ENCODE measurements at regions not wholly inside any gene's neighbourhood (a gene's known extent, or its start where the extent isn't known, plus 50 kb on each side); places are given as distances from the start of the nearest gene placed in this dataset.

DNA sequence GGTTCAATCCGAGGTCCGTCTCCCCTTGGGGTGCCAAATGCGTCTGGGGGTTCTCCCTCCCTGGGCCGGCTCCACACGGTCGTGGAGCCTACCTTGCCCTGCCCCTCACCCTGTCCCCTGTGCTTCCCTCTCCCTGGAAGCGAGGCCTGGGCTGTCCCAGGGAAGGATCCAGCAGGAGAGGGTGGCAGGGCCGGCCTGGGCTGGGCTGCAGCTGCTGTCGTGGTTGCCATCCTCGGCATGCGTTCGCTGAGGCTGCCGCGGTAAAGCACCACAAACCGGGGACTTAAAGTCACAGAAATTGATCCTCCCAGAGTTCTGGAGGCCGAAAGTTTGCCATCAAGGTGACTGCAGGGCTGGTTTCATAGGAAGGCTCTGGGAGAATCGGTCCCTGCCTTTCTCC lies 123.0 kb upstream of the TMPRSS2 start:
- H3K9me3 Mint-ChIP-seq, result no peaks in the 10 kb centered on the region
- intact Hi-C loops (cut with micrococcal nuclease), result no loop called here
- H3K36me3 Mint-ChIP-seq (ENCODE audit: low read depth), result no peaks in the 10 kb centered on the region

DNA sequence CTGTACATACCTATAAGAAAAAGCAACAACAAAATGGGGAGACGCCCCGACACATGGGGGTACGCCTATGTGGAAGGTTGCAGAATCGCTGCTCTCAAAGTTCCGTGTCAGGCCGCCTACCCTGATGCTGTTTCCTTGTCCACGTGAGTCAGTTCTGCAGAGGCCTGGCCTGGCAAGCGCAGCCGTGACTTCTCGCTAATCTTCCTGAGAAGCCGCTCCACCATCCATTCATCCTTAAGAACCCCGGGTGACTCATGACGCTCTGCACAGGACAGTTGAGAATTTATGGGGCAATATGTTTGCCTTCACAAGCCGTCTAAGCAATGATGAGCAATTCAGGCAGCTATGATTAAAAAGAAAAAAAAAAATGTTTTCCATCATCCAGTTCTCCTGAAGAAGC lies 122.3 kb upstream of the TMPRSS2 start:
- no peaks in the 10 kb centered on the region for H3K36me3 Mint-ChIP-seq (ENCODE audit: low read depth)
- H3K27ac Mint-ChIP-seq, result no peak overlapping the region
- peaks cover 1% of the 10 kb centered on the region for H3K27me3 Mint-ChIP-seq (ENCODE audit: low read depth)
- H3K4me3 Mint-ChIP-seq (ENCODE audit: low read depth), result no peak overlapping the region
- H3K9me3 Mint-ChIP-seq, result no peaks in the 10 kb centered on the region
- H3K4me1 Mint-ChIP-seq (ENCODE audit: low read depth), result no peaks in the 10 kb centered on the region
- DNase-seq (ENCODE audit: low spot score), result no peak
- intact Hi-C loops (cut with micrococcal nuclease), result no loop called here

More for the DNA sequence above, 123.0 kb upstream of the TMPRSS2 start:
- no peak overlapping the region for H3K27ac Mint-ChIP-seq
- H3K4me1 Mint-ChIP-seq (ENCODE audit: low read depth), result no peaks in the 10 kb centered on the region
- H3K4me3 Mint-ChIP-seq (ENCODE audit: low read depth), result no peak overlapping the region
- DNase-seq (ENCODE audit: low spot score), result no peak
- H3K27me3 Mint-ChIP-seq (ENCODE audit: low read depth), result peaks cover 2% of the 10 kb centered on the region

DNA sequence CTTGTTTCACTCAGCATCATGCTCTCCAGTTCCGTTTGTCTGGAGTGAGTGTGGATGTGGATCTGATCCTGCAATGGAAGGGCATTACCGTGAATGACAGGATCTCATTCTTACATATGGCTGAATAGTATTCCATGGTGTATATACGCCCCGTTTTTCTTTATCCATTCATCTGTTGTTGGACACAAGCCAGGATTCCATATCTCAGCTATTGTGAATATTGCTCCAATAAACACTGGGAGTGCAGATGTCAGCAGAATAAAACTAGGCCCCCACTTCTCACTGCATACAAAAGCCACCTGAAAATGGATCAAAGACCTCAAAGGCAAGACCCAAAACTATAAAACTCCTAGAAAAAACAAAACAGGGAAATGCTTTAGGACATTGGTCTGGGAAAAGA lies 120.3 kb upstream of the TMPRSS2 start:
- peaks cover 2% of the 10 kb centered on the region for H3K4me1 Mint-ChIP-seq (ENCODE audit: low read depth)
- H3K27ac Mint-ChIP-seq, result no peak overlapping the region
- H3K4me3 Mint-ChIP-seq (ENCODE audit: low read depth), result no peak overlapping the region
- no peaks in the 10 kb centered on the region for H3K36me3 Mint-ChIP-seq (ENCODE audit: low read depth)
- intact Hi-C loops (cut with micrococcal nuclease), result no loop called here
- no peaks in the 10 kb centered on the region for H3K9me3 Mint-ChIP-seq
- H3K27me3 Mint-ChIP-seq (ENCODE audit: low read depth), result peaks cover 4% of the 10 kb centered on the region
- no peak for DNase-seq (ENCODE audit: low spot score)

DNA sequence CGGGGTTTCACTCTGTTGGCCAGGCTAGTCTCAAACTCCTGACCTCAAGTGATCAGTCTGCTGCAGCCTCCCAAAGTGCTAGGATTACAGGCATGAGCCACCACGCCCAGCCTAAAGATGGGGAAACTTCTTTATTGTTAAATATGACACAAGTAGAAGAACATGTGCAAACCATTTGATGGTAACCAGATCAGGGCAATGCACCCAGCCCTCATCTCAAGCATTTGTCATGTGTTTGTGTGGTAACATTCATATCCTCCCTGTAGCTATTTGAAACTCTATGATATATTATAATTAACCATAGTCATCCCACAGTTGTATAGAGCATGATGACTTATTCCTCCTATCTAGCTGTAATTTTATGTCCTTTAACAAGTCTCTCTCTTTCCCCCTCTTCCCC lies 119.5 kb upstream of the TMPRSS2 start:
- peaks cover 4% of the 10 kb centered on the region for H3K27me3 Mint-ChIP-seq (ENCODE audit: low read depth)

DNA sequence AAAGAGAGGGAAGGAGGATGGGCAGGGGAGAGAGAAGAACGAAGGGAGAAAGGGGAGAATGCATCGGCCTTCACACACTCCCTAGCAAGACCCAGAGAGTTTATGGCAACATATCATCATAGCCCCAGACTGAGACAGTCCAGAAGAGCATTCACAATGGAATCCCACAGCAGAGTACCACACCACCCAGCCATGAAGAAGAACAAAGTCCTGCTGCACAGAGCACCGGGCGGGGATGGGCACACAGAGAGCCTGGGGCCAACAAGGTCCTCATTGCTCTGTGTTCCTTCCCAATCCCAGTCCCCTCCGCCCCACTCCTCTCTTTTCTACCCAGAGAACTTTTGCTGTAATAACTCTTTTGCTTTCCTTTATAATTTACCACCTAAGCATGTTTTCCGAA lies 118.1 kb upstream of the TMPRSS2 start:
- peaks cover 4% of the 10 kb centered on the region for H3K27me3 Mint-ChIP-seq (ENCODE audit: low read depth)
- no peak overlapping the region for H3K27ac Mint-ChIP-seq
- intact Hi-C loops (cut with micrococcal nuclease), result no loop called here
- H3K4me1 Mint-ChIP-seq (ENCODE audit: low read depth), result peaks cover 6% of the 10 kb centered on the region
- no peak overlapping the region for H3K4me3 Mint-ChIP-seq (ENCODE audit: low read depth)
- no peak for DNase-seq (ENCODE audit: low spot score)
- no peaks in the 10 kb centered on the region for H3K9me3 Mint-ChIP-seq
- H3K36me3 Mint-ChIP-seq (ENCODE audit: low read depth), result no peaks in the 10 kb centered on the region

More for the DNA sequence above, 119.5 kb upstream of the TMPRSS2 start:
- intact Hi-C loops (cut with micrococcal nuclease), result no loop called here
- no peak for DNase-seq (ENCODE audit: low spot score)
- Mint-ChIP-seq H3K4me1 (ENCODE audit: low read depth) (peaks cover 6% of the 10 kb centered on the region), H3K9me3 (no peaks in the 10 kb centered on the region), H3K36me3 (ENCODE audit: low read depth) (no peaks in the 10 kb centered on the region), H3K4me3 (ENCODE audit: low read depth) (no peak overlapping the region), H3K27ac (no peak overlapping the region)

DNA sequence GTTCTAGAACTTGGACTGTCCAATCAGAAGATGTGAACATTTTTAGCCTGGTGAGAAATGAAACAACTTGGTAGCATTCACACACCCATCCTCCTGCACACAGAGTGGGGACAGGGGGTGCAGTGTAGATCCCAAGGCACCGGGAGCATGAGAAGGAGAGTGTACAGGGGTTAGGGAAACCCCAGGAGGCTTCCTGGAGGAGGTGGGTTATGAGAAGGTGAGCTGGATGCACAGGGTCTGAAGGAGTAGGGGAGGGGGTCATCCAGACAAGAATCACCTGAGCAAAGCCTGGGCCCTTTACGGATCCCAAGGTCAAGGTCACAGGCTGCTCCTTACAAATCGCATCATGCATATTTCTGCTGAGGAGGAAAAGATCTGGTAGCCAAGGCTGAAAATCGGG lies 117.5 kb upstream of the TMPRSS2 start:
- no peak overlapping the region for H3K4me3 Mint-ChIP-seq (ENCODE audit: low read depth)
- no peak for DNase-seq (ENCODE audit: low spot score)
- H3K36me3 Mint-ChIP-seq (ENCODE audit: low read depth), result no peaks in the 10 kb centered on the region
- intact Hi-C loops (cut with micrococcal nuclease), result no loop called here
- peaks cover 4% of the 10 kb centered on the region for H3K27me3 Mint-ChIP-seq (ENCODE audit: low read depth)
- peaks cover 6% of the 10 kb centered on the region for H3K4me1 Mint-ChIP-seq (ENCODE audit: low read depth)
- H3K27ac Mint-ChIP-seq, result no peak overlapping the region
- H3K9me3 Mint-ChIP-seq, result no peaks in the 10 kb centered on the region

DNA sequence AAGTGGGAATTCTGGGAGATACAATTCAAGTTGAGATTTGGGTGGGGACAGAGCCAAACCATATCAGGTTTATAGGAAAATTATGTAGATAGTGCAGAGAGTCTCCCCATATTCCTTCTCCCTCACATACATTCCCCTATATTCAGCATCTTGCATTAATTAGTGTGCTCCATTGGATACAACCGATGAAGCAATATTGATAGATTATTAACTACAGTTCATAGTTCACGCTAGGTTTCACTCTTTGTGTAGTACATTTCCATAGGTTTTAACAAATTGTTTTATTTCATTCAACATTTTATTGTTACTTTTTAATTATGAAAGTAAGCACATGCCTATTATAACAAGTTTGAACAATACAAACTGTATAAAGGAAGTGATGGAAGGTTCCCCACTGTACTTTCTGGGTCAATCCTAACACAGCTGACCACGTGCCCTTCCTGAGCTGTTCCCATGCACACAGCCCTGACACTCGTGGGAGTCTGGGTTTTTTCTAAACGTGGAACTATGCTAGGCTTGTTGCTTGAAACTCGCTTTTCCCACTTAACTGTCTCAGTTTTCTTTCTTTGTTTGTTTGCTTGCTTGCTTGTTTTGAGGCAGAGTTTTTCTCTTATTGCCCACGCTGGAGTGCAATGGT lies 116.8 kb upstream of the TMPRSS2 start:
- DNase-seq (ENCODE audit: low spot score), result no peak
- intact Hi-C loops (cut with micrococcal nuclease), result no loop called here
- no peaks in the 10 kb centered on the region for H3K36me3 Mint-ChIP-seq (ENCODE audit: low read depth)
- H3K4me3 Mint-ChIP-seq (ENCODE audit: low read depth), result no peak overlapping the region
- H3K27me3 Mint-ChIP-seq (ENCODE audit: low read depth), result peaks cover 4% of the 10 kb centered on the region
- no peak overlapping the region for H3K27ac Mint-ChIP-seq
- peaks cover 6% of the 10 kb centered on the region for H3K4me1 Mint-ChIP-seq (ENCODE audit: low read depth)
- H3K9me3 Mint-ChIP-seq, result no peaks in the 10 kb centered on the region

DNA sequence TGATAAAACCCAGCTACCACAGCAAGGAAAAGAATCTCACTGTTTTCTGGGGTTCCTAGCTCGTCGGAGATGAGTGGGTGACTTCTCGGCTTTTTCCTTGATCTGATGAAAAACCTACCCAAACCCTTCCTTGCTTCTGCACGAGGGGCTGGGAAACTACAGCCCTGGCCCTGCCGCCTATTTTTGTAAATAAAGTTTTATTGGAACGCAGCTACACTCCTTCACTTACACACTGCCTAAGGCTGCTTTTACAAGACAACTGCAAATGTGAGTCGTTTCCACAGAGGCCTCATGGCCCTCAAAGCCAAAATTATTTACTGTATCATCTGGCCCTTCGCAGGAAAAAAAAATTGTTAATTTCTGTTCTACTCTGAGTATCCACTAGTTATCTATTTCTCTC lies 116.0 kb upstream of the TMPRSS2 start:
- no peak overlapping the region for H3K4me3 Mint-ChIP-seq (ENCODE audit: low read depth)
- peaks cover 4% of the 10 kb centered on the region for H3K27me3 Mint-ChIP-seq (ENCODE audit: low read depth)
- no peak for DNase-seq (ENCODE audit: low spot score)
- intact Hi-C loops (cut with micrococcal nuclease), result no loop called here
- no peak overlapping the region for H3K27ac Mint-ChIP-seq
- H3K4me1 Mint-ChIP-seq (ENCODE audit: low read depth), result peaks cover 6% of the 10 kb centered on the region
- H3K9me3 Mint-ChIP-seq, result no peaks in the 10 kb centered on the region
- no peaks in the 10 kb centered on the region for H3K36me3 Mint-ChIP-seq (ENCODE audit: low read depth)

DNA sequence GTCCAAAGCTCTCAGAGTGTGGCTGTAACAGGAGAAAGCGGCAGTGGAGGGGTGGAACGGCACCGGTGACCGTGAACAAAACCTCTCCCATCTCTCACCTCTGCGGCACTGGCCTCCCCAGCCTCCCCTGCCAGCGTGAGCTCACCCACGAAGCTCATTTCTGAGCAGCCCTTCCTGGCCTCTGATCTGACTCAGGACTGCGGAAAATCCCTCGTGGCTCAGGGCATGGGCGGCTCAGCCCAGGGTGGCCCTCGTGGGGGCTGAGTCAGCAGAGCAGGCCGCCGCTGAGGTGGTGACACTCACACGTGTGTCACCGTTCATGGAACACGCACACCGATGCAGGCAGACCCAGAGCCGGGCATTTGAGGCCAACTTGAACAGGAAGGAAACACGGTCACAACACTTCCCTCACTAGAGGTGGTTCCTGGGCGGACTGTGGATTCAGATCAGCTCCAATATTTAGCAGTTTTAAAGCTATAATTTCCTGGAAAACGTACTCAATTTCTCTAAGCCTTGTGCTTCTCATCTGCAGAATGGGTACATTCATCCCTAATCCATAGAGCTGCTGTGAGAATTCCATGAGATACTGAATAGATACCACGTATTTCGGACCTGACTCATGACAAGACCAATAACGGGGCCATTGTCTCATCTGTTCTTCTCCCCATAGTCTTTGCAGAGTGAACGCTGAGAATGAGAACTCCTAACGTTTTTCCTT lies 115.0 kb upstream of the TMPRSS2 start:
- DNase-seq (ENCODE audit: low spot score), result no peak
- Mint-ChIP-seq H3K36me3 (ENCODE audit: low read depth) (no peaks in the 10 kb centered on the region), H3K4me1 (ENCODE audit: low read depth) (peaks cover 6% of the 10 kb centered on the region), H3K9me3 (no peaks in the 10 kb centered on the region), H3K4me3 (ENCODE audit: low read depth) (no peak overlapping the region), H3K27ac (no peak overlapping the region), H3K27me3 (ENCODE audit: low read depth) (peaks cover 4% of the 10 kb centered on the region)
- intact Hi-C loops (cut with micrococcal nuclease), result no loop called here

DNA sequence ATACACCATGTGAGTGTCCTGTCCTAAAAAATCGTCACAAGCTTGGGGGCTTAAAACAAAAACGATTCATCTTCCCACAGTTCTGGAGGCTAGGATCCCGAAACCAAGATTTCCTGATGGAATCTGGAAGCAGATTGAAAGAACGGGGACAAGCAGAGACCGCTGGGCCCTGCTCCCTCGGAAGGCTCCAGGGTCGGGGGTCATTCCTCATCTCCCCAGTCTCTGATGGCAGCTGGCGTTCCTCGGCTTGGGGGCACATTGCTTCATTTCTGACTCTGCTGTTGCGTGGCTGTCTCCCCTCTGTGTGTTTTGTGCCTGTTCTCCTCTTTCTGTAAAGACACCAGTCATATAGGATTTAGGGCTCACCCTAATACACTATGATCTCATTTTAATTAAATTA lies 114.2 kb upstream of the TMPRSS2 start:
- Mint-ChIP-seq H3K27me3 (ENCODE audit: low read depth) (peaks cover 4% of the 10 kb centered on the region), H3K27ac (no peak overlapping the region), H3K9me3 (no peaks in the 10 kb centered on the region), H3K4me1 (ENCODE audit: low read depth) (peaks cover 6% of the 10 kb centered on the region), H3K4me3 (ENCODE audit: low read depth) (no peak overlapping the region), H3K36me3 (ENCODE audit: low read depth) (no peaks in the 10 kb centered on the region)
- intact Hi-C loops (cut with micrococcal nuclease), result no loop called here
- no peak for DNase-seq (ENCODE audit: low spot score)

DNA sequence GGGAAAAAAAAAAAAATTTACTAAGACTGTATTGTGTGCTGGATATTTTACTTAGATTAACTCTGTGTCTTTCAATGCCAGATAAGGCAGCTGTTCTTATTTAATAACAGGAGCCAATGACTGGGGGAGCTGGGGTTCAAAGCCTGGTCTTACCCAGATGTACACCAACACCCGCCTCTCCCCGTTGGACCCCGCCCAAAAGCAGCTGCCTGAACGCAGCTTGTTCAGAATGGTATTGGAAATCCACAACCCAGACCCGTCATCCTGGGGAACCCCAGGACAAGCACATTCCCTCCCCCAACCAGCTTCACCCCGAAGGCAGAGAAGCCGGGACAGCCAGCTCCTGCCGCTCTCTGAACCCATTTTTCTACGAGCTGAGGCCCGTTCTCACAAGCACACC lies 113.6 kb upstream of the TMPRSS2 start:
- H3K27ac Mint-ChIP-seq, result no peak overlapping the region
- H3K4me1 Mint-ChIP-seq (ENCODE audit: low read depth), result peaks cover 6% of the 10 kb centered on the region
- intact Hi-C loops (cut with micrococcal nuclease), result no loop called here

DNA sequence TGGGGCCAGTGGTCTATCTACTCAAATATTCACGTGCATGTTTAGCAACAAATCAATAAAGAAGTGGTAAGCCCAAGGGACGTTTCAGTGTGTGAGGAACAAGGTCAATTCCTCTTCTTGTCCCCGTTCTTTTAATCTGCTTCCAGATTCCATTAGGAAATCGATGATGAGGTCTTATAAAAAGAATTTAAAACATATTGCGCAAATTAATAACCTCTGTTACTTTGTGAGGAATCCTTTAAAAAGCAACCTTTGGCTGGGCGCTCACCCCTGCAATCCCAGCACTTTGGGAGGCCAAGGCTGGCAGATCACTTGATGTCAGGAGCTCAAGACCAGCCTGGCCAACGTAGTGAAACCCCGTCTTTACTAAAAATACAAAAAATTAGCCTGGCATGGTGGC lies 113.0 kb upstream of the TMPRSS2 start:
- intact Hi-C loops (cut with micrococcal nuclease), result no loop called here
- H3K36me3 Mint-ChIP-seq (ENCODE audit: low read depth), result no peaks in the 10 kb centered on the region
- H3K9me3 Mint-ChIP-seq, result no peaks in the 10 kb centered on the region
- DNase-seq (ENCODE audit: low spot score), result no peak
- no peak overlapping the region for H3K4me3 Mint-ChIP-seq (ENCODE audit: low read depth)
- peaks cover 7% of the 10 kb centered on the region for H3K27me3 Mint-ChIP-seq (ENCODE audit: low read depth)
- peaks cover 6% of the 10 kb centered on the region for H3K4me1 Mint-ChIP-seq (ENCODE audit: low read depth)
- H3K27ac Mint-ChIP-seq, result no peak overlapping the region

More for the DNA sequence above, 113.6 kb upstream of the TMPRSS2 start:
- H3K36me3 Mint-ChIP-seq (ENCODE audit: low read depth), result no peaks in the 10 kb centered on the region
- no peak overlapping the region for H3K4me3 Mint-ChIP-seq (ENCODE audit: low read depth)
- H3K9me3 Mint-ChIP-seq, result no peaks in the 10 kb centered on the region
- H3K27me3 Mint-ChIP-seq (ENCODE audit: low read depth), result peaks cover 6% of the 10 kb centered on the region
- no peak for DNase-seq (ENCODE audit: low spot score)

DNA sequence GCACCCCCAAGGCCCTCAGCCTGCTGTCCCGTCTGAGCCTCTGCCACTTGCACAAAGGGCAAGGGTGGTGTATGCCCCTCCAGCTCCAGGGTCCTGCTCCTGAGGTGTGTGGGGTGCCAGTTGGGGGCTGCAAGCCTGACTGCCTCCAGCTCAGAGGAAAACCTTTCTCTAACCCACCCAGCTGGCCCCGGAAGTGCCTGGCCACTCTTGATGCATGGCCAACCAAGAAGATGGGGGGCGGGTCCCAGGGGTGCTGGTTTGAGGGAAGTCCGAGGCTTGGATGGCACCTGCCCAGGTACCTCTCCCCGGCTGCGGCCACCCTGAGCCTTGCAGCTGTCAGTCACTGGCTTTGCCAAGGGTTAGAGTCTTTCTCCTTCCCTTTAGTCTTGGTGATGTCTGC lies 112.6 kb upstream of the TMPRSS2 start:
- Mint-ChIP-seq H3K27ac (no peak overlapping the region), H3K36me3 (ENCODE audit: low read depth) (no peaks in the 10 kb centered on the region), H3K4me1 (ENCODE audit: low read depth) (peaks cover 6% of the 10 kb centered on the region), H3K9me3 (no peaks in the 10 kb centered on the region), H3K27me3 (ENCODE audit: low read depth) (peaks cover 7% of the 10 kb centered on the region), H3K4me3 (ENCODE audit: low read depth) (no peak overlapping the region)
- intact Hi-C loops (cut with micrococcal nuclease), result no loop called here
- no peak for DNase-seq (ENCODE audit: low spot score)
